GM19240 (cell line): ENCODE measurements at regions not wholly inside any gene's neighbourhood (a gene's known extent, or its start where the extent isn't known, plus 50 kb on each side); places are given as distances from the start of the nearest gene placed in this dataset.
"Not testable (repeated sequence)": the region's sequence is repeated elsewhere in the genome, so short reads cannot be mapped to it uniquely, and the experiment has no call there.

Experiments
- DNase-seq: peaks from one replicate; pipeline ENCODE4 v3.0.0; 2011; ENCODE audit warnings: low spot score; ENCODE audit not compliant: insufficient read length

DNA sequence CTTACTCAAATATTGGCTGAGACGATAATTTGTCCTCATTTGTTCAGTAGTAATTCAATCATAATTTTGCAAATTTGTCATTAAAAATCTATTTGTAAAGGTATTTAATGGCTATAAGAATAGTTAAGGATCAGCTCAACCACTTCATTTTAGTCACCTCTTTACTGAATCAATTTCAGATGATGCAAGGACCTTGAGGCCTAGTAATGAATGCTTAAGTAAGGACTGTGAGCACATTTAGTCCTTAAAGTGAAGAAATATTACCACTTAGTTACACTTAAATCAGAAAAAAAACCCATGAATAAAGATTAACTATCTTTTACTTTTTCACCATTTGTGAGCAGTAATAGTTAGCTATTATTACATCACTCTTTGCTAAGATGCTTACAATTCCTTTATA lies 778.9 kb downstream of the CCDC85A start:
- no peak for DNase-seq

DNA sequence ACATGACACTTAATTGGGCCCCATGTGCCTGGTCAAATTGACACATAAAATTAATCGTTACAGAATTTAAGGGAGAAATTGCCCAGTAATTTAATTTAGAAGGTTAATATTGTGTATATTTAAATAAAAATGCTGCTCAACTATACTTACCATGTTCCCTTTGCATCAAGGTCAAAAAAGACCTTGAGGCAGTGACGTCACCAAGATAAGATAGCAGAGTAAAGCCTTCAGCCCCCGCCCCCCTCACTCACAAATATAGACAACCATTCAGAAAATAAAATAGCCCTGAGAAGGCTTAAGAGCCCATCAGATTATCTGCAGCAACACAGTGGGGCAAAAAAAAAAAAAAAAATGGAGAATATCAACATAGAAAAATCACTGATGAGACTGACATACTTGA lies 785.7 kb downstream of the CCDC85A start:
- no peak for DNase-seq

GRCh38 chr2:56971383-56971974 lies 787.7 kb downstream of the CCDC85A start:
- no peak for DNase-seq

GRCh38 chr2:56981554-56981953 lies 797.8 kb downstream of the CCDC85A start:
- DNase-seq = no peak

GRCh38 chr2:56985609-56986008 lies 801.8 kb downstream of the CCDC85A start:
- no peak for DNase-seq

GRCh38 chr2:57022496-57022895 lies 838.7 kb downstream of the CCDC85A start:
- DNase-seq = no peak

DNA sequence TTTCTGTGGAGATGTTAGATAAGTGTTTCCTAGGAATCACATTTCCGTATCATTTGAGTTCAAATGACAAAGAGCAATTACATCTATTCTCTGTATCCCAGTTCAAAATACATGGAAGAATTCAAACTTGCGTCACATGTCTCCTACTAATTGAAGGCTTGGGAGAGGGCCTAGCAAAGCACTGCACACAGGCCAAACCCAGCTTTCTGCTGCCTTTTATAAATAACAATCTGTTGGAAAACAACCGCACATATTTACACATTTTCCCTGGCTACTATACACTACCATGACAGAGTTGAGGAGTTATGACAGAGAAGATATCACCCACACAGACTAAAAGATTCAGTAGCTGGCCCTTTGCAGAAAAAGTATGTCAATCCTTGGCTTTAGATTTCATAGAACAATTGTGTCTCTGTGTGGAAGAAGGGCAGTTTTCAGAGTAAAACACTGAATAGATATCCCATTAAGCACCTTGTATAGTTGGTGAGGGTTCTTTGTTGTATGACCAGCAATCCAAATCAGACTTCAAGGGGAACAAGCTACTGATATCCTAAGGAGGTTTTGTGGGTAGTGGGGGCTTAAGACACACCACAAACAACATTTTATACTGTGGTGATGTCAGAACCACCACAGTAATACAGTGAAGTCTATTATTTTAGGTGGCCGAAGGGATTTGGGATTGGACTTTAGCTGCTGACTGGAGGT lies 861.3 kb downstream of the CCDC85A start:
- no peak for DNase-seq

DNA sequence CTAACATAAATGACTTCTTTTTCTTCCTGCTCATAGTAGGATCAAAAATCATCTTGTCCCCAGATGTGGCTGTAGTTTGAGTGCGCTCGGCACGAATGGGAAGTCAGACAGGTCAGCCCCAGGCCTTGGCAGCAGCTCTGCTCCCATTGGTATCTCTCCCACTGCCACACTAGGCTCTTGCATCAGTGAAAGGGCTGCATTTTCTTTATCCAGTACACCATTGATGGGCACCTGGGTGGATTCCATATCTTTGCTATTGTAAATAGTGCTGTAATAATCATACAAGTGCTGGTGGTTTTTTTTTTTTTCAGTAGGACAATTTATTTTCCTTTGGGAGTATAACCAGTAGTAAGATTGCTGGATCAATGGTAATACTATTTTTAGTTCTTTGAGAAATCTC lies 865.5 kb downstream of the CCDC85A start:
- no peak for DNase-seq

DNA sequence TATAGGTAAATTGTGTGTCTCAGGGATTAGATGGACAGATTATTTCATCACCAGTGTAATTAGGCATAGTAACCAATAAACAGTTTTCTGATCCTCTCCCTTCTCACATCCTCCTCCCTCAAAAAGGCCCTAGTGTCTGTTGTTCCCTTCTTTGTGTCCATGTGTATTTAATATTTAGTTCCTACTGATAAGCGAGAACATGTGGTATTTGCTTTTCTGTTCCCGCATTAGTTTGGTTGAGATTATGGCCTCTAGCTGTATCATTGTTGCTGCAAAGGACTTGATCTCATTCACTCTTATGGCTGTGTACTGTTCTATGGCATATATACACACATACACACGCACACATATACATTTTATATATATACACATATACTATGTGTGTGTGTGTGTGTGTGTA lies 866.2 kb downstream of the CCDC85A start:
- DNase-seq = no peak

DNA sequence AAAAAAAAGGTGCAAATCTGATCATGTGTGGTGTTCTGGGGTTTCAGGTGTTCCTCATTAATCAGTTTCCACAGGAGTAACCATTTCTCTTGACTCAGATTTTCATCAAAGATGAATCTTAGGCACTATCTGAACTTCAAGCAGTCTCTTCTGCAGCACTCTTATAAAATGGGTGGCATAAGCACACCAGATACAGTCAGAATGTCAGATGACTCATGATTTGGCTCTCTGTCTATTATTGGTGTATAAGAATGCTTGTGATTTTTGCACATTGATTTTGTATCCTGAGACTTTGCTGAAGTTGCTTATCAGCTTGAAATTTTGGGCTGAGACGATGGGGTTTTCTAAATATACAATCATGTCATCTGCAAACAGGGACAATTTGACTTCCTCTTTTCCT lies 882.5 kb downstream of the CCDC85A start:
- not testable (repeated sequence) for DNase-seq

- no peak for DNase-seq
Observed at GRCh38 chr2:57075226-57075625, 891.4 kb downstream of the CCDC85A start.

GRCh38 chr2:57080035-57080434 lies 896.2 kb downstream of the CCDC85A start:
- no peak for DNase-seq

DNA sequence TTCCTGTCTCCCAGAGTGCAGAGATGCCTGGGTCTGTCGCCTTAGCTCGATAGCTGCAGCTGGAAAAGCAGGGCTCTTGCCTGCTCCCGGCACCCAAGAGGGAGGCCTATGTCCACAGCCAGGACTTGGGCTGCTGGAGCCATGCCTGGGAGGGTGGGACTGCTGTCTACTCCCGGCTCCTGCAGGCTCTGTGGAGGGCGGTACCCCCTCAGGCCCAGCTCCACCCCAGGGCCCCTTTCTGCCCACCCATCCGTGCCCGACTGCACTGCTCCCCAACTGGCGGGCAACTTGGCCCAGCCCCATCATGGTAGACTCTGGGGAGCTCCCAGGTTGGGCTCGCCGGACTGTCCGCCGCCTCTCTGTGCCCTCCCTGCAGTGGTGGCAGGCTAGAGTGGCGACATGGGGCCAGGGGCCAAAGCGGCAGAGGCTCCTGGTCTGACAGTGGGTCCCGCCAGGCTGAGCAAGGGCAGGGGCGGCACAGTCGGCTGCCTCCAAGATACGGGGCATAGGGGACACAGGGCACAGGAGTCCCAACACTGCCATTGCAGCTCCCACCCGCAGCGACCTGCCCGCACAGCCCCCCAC lies 901.0 kb downstream of the CCDC85A start:
- DNase-seq = no peak

GRCh38 chr2:57093020-57093419 lies 909.2 kb downstream of the CCDC85A start:
- DNase-seq = no peak

DNA sequence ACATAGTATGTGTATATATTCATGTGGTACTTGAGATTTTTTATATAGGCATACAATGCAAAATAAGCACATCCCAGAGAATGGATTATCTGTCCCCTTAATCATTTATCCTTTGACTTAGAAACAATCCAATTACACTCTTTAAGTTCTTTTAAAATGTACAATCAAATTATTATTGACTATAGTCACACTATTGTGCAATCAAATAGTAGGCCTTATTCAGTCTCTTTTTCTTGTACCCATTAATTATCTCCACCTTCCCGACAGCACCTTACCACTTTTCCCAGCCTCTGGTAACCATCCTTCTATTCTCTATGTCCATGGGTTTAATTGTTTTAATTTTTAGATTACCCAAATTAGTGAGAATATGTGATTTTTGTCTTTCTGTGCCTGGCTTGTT lies 914.1 kb downstream of the CCDC85A start:
- DNase-seq = no peak

- no peak for DNase-seq
Observed at GRCh38 chr2:57100436-57100835, 916.6 kb downstream of the CCDC85A start.

DNA sequence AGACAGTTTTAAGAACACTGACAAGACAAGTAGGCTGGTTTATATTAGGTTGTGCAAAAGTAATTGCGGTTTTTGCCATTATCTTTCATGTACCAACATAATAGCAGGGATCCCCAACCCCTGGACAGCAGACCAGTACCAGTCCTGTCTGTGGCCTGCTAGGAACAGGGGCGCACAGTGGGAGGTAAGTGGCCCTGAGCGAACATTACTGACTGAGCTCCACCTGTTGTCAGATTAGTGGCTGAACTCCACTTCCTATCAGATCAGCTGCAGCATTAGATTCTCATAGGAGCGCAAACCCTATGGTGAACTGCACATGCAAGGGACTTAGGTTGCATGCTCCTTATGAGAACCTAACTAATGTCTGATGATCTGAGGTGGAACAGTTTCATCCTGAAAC lies 921.9 kb downstream of the CCDC85A start:
- DNase-seq = no peak

GRCh38 chr2:57107353-57107752 lies 923.6 kb downstream of the CCDC85A start:
- DNase-seq = no peak

DNA sequence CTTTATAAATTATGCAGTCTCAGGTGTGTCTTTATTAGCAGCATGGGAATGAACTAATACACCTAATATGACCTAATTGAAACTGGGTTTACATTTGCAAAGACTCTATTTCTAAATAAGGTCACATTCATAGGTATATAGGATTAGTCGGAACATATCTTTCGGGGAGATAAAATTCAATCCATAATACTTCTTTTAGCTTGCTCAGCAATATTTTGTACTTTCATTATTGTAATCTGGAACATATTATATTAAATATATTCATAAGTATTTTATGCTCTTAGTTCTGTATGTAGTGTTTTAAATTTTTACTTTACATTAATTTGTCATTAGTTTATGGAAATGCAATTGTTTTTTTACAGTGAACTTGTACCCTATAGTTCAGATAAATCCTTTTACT lies 927.7 kb downstream of the CCDC85A start:
- no peak for DNase-seq

DNA sequence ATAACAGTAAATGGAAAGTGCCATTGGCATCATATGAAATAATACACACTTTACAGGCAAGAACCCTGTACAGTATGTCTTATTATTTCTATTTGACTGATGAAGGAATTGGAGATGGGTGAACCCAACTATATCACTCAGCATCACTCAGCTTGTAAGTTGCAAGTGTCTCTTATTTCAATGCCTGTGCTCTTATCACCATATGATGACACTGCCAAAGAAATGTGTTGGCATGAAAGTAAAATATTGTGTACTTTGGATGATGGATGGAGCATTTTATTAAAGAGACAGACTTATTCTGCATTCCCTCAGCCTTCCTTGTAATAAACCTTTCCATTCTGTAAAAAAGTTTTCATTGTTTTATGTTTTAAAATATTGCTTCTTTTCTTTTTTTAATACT lies 927.5 kb upstream of the VRK2 start:
- no peak for DNase-seq

DNA sequence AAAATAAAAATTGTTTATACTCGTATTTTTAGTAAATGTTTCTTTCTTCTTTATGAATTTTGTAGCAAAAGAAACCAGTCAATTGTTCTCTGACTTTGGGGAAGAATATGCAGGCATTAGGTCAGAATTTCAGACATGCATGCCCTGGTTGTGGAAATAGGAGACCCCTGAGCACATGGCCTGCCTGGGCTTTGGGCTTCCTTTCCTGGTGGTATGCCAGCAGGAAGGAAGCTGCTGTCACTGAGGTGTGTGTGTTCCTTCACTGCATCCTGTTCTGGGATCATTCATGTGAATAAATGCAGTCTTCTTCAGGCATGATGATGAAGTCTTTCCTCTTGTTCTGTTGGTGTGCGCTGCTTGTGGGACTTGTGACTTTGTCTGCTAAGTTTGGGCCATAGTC lies 920.2 kb upstream of the VRK2 start:
- DNase-seq = no peak

GRCh38 chr2:57139179-57139578 lies 907.4 kb upstream of the VRK2 start:
- no peak for DNase-seq

- DNase-seq = no peak
Observed at GRCh38 chr2:57141269-57141668, 905.3 kb upstream of the VRK2 start.
